IMR-90 (cell line): ENCODE measurements at regions not wholly inside any gene's neighbourhood (a gene's known extent, or its start where the extent isn't known, plus 50 kb on each side); places are given as distances from the start of the nearest gene placed in this dataset.

Source experiments
- ATAC-seq: fragments of 200-7000 bp; cut with Tn5 transposase; 2 replicates; pipeline ENCODE4 v1.9.1; 2020; ENCODE audit warnings: low read depth, mild to moderate bottlenecking, moderate library complexity
- BruUV-seq: library from RNA; stranded (reverse); fragments of 400-500 nt; replicated peaks from 2 replicates; lab custom pipeline; 2021; lab: Mats Ljungman, UMichigan
- CTCF ChIA-PET: fragments of 300-600 bp; formaldehyde crosslinking; extraction: SDS; loops from one replicate; lab custom pipeline; 2021; ENCODE audit warnings: antibody characterized with exemption; lab: Yijun Ruan, JAX
- POLR2A ChIA-PET: fragments of 300-600 bp; sonication (Branson Sonifier 250); formaldehyde crosslinking; loops from one replicate; lab custom pipeline; 2022; ENCODE audit warnings: antibody characterized with exemption; ENCODE audit not compliant: unreplicated experiment; lab: Charles Lee
- DNase-seq: peaks from one replicate; pipeline ENCODE4 v3.0.0; 2013
- H2AFZ ChIP-seq: replicated peaks from 2 replicates; pipeline ENCODE3; 2013; ENCODE audit warnings: low read length, mild to moderate bottlenecking; ENCODE audit not compliant: poor library complexity
- H2AK5ac ChIP-seq: 2 replicates; pipeline ENCODE4 v1.6.1; 2013; ENCODE audit warnings: low read depth, low read length, inconsistent platforms
- H2AK9ac ChIP-seq: replicated peaks from 2 replicates; pipeline ENCODE3; 2013; ENCODE audit warnings: mild to moderate bottlenecking, low read depth, low read length, moderate library complexity; ENCODE audit not compliant: poor library complexity
- H2BK120ac ChIP-seq: 2 replicates; pipeline ENCODE4 v1.6.1; 2013; ENCODE audit warnings: low read depth, low read length, inconsistent platforms
- H2BK15ac ChIP-seq: 3 replicates; pipeline ENCODE4 v1.6.1; 2013; ENCODE audit warnings: low read depth, low read length, inconsistent platforms
- H2BK20ac ChIP-seq: 2 replicates; pipeline ENCODE4 v1.6.1; 2013; ENCODE audit warnings: low read depth, mild to moderate bottlenecking, inconsistent platforms, low read length, moderate library complexity
- H2BK5ac ChIP-seq: 2 replicates; pipeline ENCODE4 v1.6.1; 2013; ENCODE audit warnings: mild to moderate bottlenecking, low read depth, low read length, inconsistent platforms; ENCODE audit not compliant: poor library complexity, severe bottlenecking
- H3K14ac ChIP-seq: replicated peaks from 2 replicates; pipeline ENCODE4 v1.6.1; 2013; ENCODE audit warnings: low read depth, low read length, inconsistent platforms
- H3K18ac ChIP-seq: 2 replicates; pipeline ENCODE4 v1.6.1; 2013; ENCODE audit warnings: low read depth, low read length, control low read depth
- H3K23ac ChIP-seq: 2 replicates; pipeline ENCODE4 v1.6.1; 2013; ENCODE audit warnings: low read depth, low read length, inconsistent platforms
- H3K27ac ChIP-seq: 2 replicates; pipeline ENCODE4 v1.5.1; 2013; ENCODE audit warnings: mild to moderate bottlenecking, control low read depth, low read length; ENCODE audit not compliant: insufficient read depth
- H3K27me3 ChIP-seq: 2 replicates; pipeline ENCODE4 v1.6.1; 2013; ENCODE audit warnings: low read length; ENCODE audit not compliant: control insufficient read depth, insufficient read depth
- H3K36me3 ChIP-seq: 2 replicates; pipeline ENCODE4 v1.6.1; 2013; ENCODE audit warnings: low read length, mixed read lengths; ENCODE audit not compliant: control insufficient read depth, insufficient read depth
- H3K4ac ChIP-seq: 2 replicates; pipeline ENCODE4 v1.6.1; 2013; ENCODE audit warnings: low read depth, low read length, inconsistent platforms
- H3K4me1 ChIP-seq: 2 replicates; pipeline ENCODE4 v1.6.1; 2013; ENCODE audit warnings: low read length, mixed read lengths; ENCODE audit not compliant: control insufficient read depth, insufficient read depth
- H3K4me2 ChIP-seq: 2 replicates; pipeline ENCODE4 v1.6.1; 2013; ENCODE audit warnings: low read depth, mild to moderate bottlenecking, control low read depth, low read length, moderate library complexity
- H3K4me3 ChIP-seq: 2 replicates; pipeline ENCODE4 v1.5.1; 2013; ENCODE audit warnings: low read depth, mild to moderate bottlenecking, control low read depth, low read length, moderate library complexity; ENCODE audit not compliant: insufficient read depth
- H3K56ac ChIP-seq: 2 replicates; pipeline ENCODE4 v1.6.1; 2013; ENCODE audit warnings: low read length, inconsistent platforms; ENCODE audit not compliant: insufficient read depth; ENCODE audit errors: extremely low read depth
- H3K79me1 ChIP-seq, 2 experiments: 2 replicates each; pipeline ENCODE4 v1.6.1; 2013; ENCODE audit warnings: low read length in 2 of 2, inconsistent platforms in 1 of 2, low read depth in 1 of 2
- H3K9ac ChIP-seq: 2 replicates; pipeline ENCODE4 v1.6.1; 2013; ENCODE audit warnings: low read depth, low read length, control low read depth
- H3K9me1 ChIP-seq: 2 replicates; pipeline ENCODE4 v1.6.1; 2013; ENCODE audit warnings: low read length, inconsistent platforms; ENCODE audit not compliant: insufficient read depth
- H3K9me3 ChIP-seq: 2 replicates; pipeline ENCODE4 v1.6.1; 2013; ENCODE audit warnings: low read length; ENCODE audit not compliant: control insufficient read depth, insufficient read depth
- H4K20me1 ChIP-seq: 2 replicates; pipeline ENCODE4 v1.6.1; 2013; ENCODE audit warnings: low read length, inconsistent platforms; ENCODE audit not compliant: insufficient read depth
- H4K5ac ChIP-seq: 2 replicates; pipeline ENCODE4 v1.6.1; 2013; ENCODE audit warnings: mild to moderate bottlenecking, low read depth, low read length, control low read depth
- H4K8ac ChIP-seq, 2 experiments: 2 replicates each; pipeline ENCODE4 v1.6.1; 2013; ENCODE audit warnings: low read depth in 2 of 2, low read length in 2 of 2, control low read depth in 1 of 2, inconsistent platforms in 1 of 2
- H4K91ac ChIP-seq: 2 replicates; pipeline ENCODE4 v1.6.1; 2013; ENCODE audit warnings: low read depth, low read length, inconsistent platforms; ENCODE audit not compliant: insufficient read depth
- MXI1 ChIP-seq: IDR thresholded peaks from 2 replicates; pipeline ENCODE4 v1.6.1; 2012; ENCODE audit warnings: low read depth, mild to moderate bottlenecking, low read length, moderate library complexity, borderline replicate concordance
- RCOR1 ChIP-seq: IDR thresholded peaks from 2 replicates; pipeline ENCODE4 v1.6.1; 2012; ENCODE audit warnings: mild to moderate bottlenecking, low read length, improper control_type of control experiment; ENCODE audit not compliant: insufficient replicate concordance
- WGBS, 2 experiments: methylation state at CpG; one replicate each; pipeline versions ENCODE4 v1.1.5 to v1.1.7; 2013; ENCODE audit warnings: missing lambda C conversion rate in 2 of 2; ENCODE audit not compliant: insufficient read length in 1 of 2; ENCODE audit errors: extremely low coverage in 2 of 2; 5-methylcytosine and 5-hydroxymethylcytosine counted together
- dilution Hi-C: fragments of 300-500 bp; cut with HindIII; formaldehyde crosslinking; loops from one replicate; pipeline ENCODE4 v1.14.3; 2018; ENCODE audit warnings: low sequenced_read_pairs; ENCODE audit not compliant: unreplicated experiment
- in situ Hi-C: fragments of 300-500 bp; cut with MboI; formaldehyde crosslinking; loops from 3 replicates; pipeline ENCODE4 v1.14.3; 2019; ENCODE audit warnings: low sequenced_read_pairs, inconsistent platforms, mixed read lengths
- intact Hi-C: fragments of 100-400 bp; cut with micrococcal nuclease; formaldehyde crosslinking; loops from 2 replicates; pipeline ENCODE4 v1.10.0; 2022

- no peak overlapping the region for H2AK5ac ChIP-seq
- H3K18ac ChIP-seq, result no peak overlapping the region
- no peak overlapping the region for H4K8ac ChIP-seq
- no peaks in the 10 kb centered on the region for H3K27me3 ChIP-seq
- H3K36me3 ChIP-seq, result no peaks in the 10 kb centered on the region
- intact Hi-C loops, result no loop called here
- H3K79me1 ChIP-seq, result no peaks in the 10 kb centered on the region
- no peak overlapping the region for H3K4me2 ChIP-seq
- no peak overlapping the region for H2AK9ac ChIP-seq
- H3K4me1 ChIP-seq, result no peaks in the 10 kb centered on the region
- no peak overlapping the region for H4K5ac ChIP-seq
- no peak overlapping the region for H3K4me3 ChIP-seq
- in situ Hi-C loops, result no loop called here
- dilution Hi-C loops, result no loop called here
- no peaks in the 10 kb centered on the region for H3K9me1 ChIP-seq
- BruUV-seq, result no TSS peak
- H2BK5ac ChIP-seq, result no peak overlapping the region
- H4K91ac ChIP-seq, result no peak overlapping the region
- DNase-seq, result no peak
- H3K56ac ChIP-seq, result no peak overlapping the region
- no peak overlapping the region for H2AFZ ChIP-seq
- no CpG with 5 or more reads among the region's 1 CpG for WGBS, 2 experiments
- ChIA-PET POLR2A (no interaction called here), CTCF (no interaction called here)
- H3K14ac ChIP-seq, result no peak overlapping the region
- no peak overlapping the region for H2BK15ac ChIP-seq
- no peak for ATAC-seq
- H2BK20ac ChIP-seq, result no peak overlapping the region
- no peak overlapping the region for H3K23ac ChIP-seq
- H2BK120ac ChIP-seq, result no peak overlapping the region
- no peak overlapping the region for H3K27ac ChIP-seq
- no peak overlapping the region for H3K9ac ChIP-seq
- no peaks in the 10 kb centered on the region for H3K9me3 ChIP-seq
- H4K20me1 ChIP-seq, result no peaks in the 10 kb centered on the region
- no peak overlapping the region for H3K4ac ChIP-seq
- TF ChIP-seq RCOR1 (no peak), MXI1 (no peak)
These were observed 137.0 kb downstream of the FOXA2 start for GRCh38 chr20:22447447-22447778.
